ENCODE measurements at regions not wholly inside any gene's neighbourhood (a gene's known extent, or its start where the extent isn't known, plus 50 kb on each side); places are given as distances from the start of the nearest gene placed in this dataset.

DNA sequence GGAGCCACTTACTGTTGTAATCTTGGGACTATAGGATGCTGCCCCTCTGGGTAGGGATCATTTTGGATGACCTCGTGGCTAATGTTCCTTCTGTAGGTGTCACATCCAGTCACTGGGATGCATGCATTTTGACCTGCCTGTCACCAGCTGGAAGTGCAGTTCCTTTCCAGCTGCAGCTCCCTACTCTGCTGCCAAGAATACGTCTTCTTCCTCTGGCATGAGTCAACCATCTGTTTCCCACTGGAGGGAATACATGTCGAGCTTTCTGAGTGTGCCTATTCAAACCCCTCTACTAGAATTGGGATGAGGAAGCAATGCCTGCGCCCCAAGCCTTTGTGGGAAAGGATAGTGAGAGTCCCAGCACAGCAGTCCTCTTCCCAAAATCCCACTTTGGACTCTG is 415.5 kb upstream of the ADAMTS5 start:
- TF ChIP-seq EZH2 (IDR thresholded peaks at IDR 0.05; ENCODE audit: low read length) = no peak
- no peak for TF ChIP-seq CTCF (optimal IDR thresholded peaks at IDR 0.05 in 1 of 3, IDR thresholded peaks at IDR 0.05 in 1 of 3, conservative IDR thresholded peaks at IDR 0.05 in 1 of 3; ENCODE audit: extremely low read depth in 1 of 3, insufficient read depth in 2 of 3, low read length in 3 of 3)
